K562 (cell line): ENCODE measurements at regions not wholly inside any gene's neighbourhood (a gene's known extent, or its start where the extent isn't known, plus 50 kb on each side); places are given as distances from the start of the nearest gene placed in this dataset.

Experiments used
- BACH1 ChIP-seq: fragments of 200-800 bp; sonication (Bioruptor generic); IDR thresholded peaks from 2 replicates; pipeline ENCODE4 v1.6.1; 2016; ENCODE audit warnings: missing genetic modification characterization, missing compliant biosample characterization
- DNMT1 ChIP-seq: fragments of 450-650 bp; IDR thresholded peaks from 2 replicates; pipeline ENCODE4 v1.6.1; 2016; ENCODE audit warnings: antibody characterized with exemption, mild to moderate bottlenecking
- GTF2F1 ChIP-seq: IDR thresholded peaks from 2 replicates; pipeline ENCODE4 v1.6.1; 2011; ENCODE audit warnings: low read depth, low read length, improper control_type of control experiment
- JUND ChIP-seq, 2 experiments: IDR thresholded peaks; 2 replicates in 1 of 2; 3 replicates in 1 of 2; pipeline ENCODE4 v1.6.1; 2011; ENCODE audit warnings: borderline replicate concordance in 2 of 2, low read depth in 2 of 2, low read length in 2 of 2, improper control_type of control experiment in 1 of 2, missing biosample characterization in 1 of 2, missing genetic modification characterization in 1 of 2, missing genetic modification reagents in 1 of 2
- POLR2AphosphoS5 ChIP-seq: IDR thresholded peaks from 2 replicates; pipeline ENCODE4 v1.6.1; 2011; ENCODE audit warnings: mild to moderate bottlenecking, low read depth, low read length, moderate library complexity; ENCODE audit not compliant: control insufficient read depth, insufficient read depth
- SAFB2 ChIP-seq: fragments of 200-400 bp; formaldehyde crosslinking; IDR thresholded peaks from 2 replicates; pipeline ENCODE4 v1.6.1; 2018; ENCODE audit warnings: borderline replicate concordance, low read length, low read depth, moderate library complexity; ENCODE audit not compliant: severe bottlenecking
- ZEB2 ChIP-seq: fragments of 450-650 bp; IDR thresholded peaks from 2 replicates; pipeline ENCODE4 v1.6.1; 2016
- ZNF324 ChIP-seq: fragments of 250-450 bp; sonication (Bioruptor Pico); IDR thresholded peaks from 2 replicates; pipeline ENCODE4 v1.4.0; 2020; ENCODE audit warnings: mild to moderate bottlenecking
- TF ChIP-seq, protein P1 (sequence below): fragments of 250-450 bp; sonication (Bioruptor Pico); IDR thresholded peaks from 2 replicates; pipeline ENCODE4 v1.4.0; 2020; ENCODE audit warnings: mild to moderate bottlenecking, moderate library complexity

DNA sequence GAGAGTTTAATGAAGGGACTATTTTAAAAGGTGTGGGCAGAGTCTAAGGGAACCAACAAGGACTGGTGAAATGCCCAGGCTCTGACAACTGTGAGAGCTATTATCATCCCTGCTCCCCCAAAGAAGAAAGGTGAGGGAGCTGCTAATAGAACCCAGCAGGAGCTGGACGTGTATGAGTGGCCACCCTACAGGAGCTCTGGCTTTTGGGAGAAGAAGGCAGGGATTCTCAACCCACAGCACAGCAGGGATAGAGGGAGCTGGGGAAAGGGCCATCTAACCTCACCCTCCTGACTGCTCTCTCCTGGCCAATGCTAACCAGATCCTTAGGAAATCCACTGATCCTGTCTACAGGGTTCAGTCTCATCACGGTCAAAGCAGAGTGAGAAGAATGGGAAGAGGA is 57.1 kb downstream of the GRIN2B start:
- TF ChIP-seq JUND (IDR thresholded peaks at IDR 0.05; ENCODE audit: borderline replicate concordance, low read depth, low read length) (no peak), JUND (tag; IDR thresholded peaks at IDR 0.05; ENCODE audit: borderline replicate concordance, low read depth, low read length) (no peak), ZNF324 (CRISPR knock-in tag) (no peak), DNMT1 (no peak), SAFB2 (no peak), POLR2AphosphoS5 (no peak), ZEB2 (no peak), GTF2F1 (no peak), BACH1 (tag) (no peak)
- TF ChIP-seq, protein P1, sequence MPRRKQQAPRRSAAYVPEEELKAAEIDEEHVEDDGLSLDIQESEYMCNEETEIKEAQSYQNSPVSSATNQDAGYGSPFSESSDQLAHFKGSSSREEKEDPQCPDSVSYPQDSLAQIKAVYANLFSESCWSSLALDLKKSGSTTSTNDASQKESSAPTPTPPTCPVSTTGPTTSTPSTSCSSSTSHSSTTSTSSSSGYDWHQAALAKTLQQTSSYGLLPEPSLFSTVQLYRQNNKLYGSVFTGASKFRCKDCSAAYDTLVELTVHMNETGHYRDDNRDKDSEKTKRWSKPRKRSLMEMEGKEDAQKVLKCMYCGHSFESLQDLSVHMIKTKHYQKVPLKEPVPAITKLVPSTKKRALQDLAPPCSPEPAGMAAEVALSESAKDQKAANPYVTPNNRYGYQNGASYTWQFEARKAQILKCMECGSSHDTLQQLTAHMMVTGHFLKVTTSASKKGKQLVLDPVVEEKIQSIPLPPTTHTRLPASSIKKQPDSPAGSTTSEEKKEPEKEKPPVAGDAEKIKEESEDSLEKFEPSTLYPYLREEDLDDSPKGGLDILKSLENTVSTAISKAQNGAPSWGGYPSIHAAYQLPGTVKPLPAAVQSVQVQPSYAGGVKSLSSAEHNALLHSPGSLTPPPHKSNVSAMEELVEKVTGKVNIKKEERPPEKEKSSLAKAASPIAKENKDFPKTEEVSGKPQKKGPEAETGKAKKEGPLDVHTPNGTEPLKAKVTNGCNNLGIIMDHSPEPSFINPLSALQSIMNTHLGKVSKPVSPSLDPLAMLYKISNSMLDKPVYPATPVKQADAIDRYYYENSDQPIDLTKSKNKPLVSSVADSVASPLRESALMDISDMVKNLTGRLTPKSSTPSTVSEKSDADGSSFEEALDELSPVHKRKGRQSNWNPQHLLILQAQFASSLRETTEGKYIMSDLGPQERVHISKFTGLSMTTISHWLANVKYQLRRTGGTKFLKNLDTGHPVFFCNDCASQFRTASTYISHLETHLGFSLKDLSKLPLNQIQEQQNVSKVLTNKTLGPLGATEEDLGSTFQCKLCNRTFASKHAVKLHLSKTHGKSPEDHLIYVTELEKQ (CRISPR knock-in tag), result no peak
